ENCODE measurements at regions not wholly inside any gene's neighbourhood (a gene's known extent, or its start where the extent isn't known, plus 50 kb on each side); places are given as distances from the start of the nearest gene placed in this dataset.

DNA sequence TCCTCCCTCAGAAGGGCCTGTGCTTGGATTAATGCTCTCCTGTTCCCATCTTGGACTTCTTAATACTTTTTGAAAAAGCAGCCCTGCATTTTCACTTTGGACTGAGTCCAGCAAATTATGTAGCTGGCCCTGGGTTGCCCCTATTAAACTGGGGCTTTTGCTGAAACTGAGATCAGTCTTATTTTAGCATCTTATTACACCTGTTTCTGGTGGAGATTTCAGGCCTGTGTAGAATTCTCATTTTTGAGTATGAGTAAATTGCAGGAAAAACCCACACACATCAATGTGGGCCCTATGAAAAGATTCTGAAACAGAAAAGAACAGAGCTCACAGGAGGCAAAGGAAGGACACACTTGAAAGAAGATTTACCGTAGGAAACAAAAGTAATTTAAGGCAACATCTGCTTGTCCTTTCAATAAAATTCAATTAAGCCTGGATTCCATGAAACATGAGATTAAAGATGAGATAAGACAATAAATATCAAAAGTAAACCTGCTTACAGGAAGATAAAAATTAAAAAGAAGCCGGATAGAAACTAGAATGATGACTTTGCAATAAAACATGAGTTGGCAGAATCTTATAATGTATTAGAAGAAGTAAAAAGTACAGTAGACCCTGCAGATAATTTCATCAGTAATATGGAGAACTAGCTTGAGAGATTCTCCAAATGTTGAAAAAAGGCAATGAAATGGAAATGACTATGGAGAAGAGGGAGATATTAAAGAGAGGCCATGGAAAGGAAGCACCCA, 90.7 kb upstream of the GCFC2 start:
- Histone ChIP-seq H3K27me3 (ENCODE audit: insufficient read depth, low read length) (no peaks in the 10 kb centered on the region), H3K4me3 (ENCODE audit: insufficient read depth, low read length) (no peak overlapping the region), H3K79me2 (ENCODE audit: insufficient read depth, low read length) (no peaks in the 10 kb centered on the region), H2AFZ (ENCODE audit: low read length) (no peak overlapping the region), H3K4me2 (ENCODE audit: insufficient read depth, low read length) (no peak overlapping the region), H4K20me1 (ENCODE audit: insufficient read depth, low read length) (no peaks in the 10 kb centered on the region), H3K9me3 (ENCODE audit: low read depth, low read length) (no peaks in the 10 kb centered on the region), H3K4me1 (ENCODE audit: insufficient read depth, low read length) (no peaks in the 10 kb centered on the region), H3K36me3 (ENCODE audit: insufficient read depth, low read length) (no peaks in the 10 kb centered on the region), H3K27ac (ENCODE audit: low read depth, low read length) (no peak overlapping the region)
- TF ChIP-seq, protein P1, sequence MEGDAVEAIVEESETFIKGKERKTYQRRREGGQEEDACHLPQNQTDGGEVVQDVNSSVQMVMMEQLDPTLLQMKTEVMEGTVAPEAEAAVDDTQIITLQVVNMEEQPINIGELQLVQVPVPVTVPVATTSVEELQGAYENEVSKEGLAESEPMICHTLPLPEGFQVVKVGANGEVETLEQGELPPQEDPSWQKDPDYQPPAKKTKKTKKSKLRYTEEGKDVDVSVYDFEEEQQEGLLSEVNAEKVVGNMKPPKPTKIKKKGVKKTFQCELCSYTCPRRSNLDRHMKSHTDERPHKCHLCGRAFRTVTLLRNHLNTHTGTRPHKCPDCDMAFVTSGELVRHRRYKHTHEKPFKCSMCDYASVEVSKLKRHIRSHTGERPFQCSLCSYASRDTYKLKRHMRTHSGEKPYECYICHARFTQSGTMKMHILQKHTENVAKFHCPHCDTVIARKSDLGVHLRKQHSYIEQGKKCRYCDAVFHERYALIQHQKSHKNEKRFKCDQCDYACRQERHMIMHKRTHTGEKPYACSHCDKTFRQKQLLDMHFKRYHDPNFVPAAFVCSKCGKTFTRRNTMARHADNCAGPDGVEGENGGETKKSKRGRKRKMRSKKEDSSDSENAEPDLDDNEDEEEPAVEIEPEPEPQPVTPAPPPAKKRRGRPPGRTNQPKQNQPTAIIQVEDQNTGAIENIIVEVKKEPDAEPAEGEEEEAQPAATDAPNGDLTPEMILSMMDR (IDR thresholded peaks at IDR 0.05; ENCODE audit: extremely low read depth, low read depth, low read length): no peak
- DNase-seq (ENCODE audit: insufficient read length, low spot score, missing footprints): no peak

DNA sequence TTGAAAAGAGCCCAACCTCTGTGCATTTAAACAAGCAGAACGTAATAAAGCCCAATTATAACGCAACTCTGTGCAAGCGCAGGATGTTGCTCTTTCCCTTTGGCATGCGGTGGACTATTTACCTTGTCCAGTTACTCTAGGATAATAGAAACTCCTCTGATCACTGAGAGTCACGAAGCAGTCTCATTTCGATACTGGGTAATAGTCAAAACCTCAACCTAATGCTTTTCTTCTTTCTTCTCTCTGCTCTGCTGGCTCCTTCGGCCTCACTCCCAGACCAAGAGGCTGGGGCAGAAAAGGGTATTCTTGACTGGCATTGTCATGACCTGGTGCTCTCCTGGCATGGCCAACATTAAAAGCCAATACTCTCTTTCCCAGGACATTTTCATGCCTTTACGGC, 89.7 kb upstream of the GCFC2 start:
- Histone ChIP-seq H3K79me2 (ENCODE audit: insufficient read depth, low read length) (no peaks in the 10 kb centered on the region), H3K4me1 (ENCODE audit: insufficient read depth, low read length) (no peaks in the 10 kb centered on the region), H3K4me3 (ENCODE audit: insufficient read depth, low read length) (no peak overlapping the region), H4K20me1 (ENCODE audit: insufficient read depth, low read length) (no peaks in the 10 kb centered on the region), H2AFZ (ENCODE audit: low read length) (no peak overlapping the region), H3K27me3 (ENCODE audit: insufficient read depth, low read length) (no peaks in the 10 kb centered on the region), H3K27ac (ENCODE audit: low read depth, low read length) (no peak overlapping the region), H3K9me3 (ENCODE audit: low read depth, low read length) (no peaks in the 10 kb centered on the region), H3K4me2 (ENCODE audit: insufficient read depth, low read length) (no peak overlapping the region), H3K36me3 (ENCODE audit: insufficient read depth, low read length) (no peaks in the 10 kb centered on the region)
- TF ChIP-seq, protein P1 (IDR thresholded peaks at IDR 0.05; ENCODE audit: extremely low read depth, low read depth, low read length): no peak
- no peak for DNase-seq (ENCODE audit: insufficient read length, low spot score, missing footprints)

DNA sequence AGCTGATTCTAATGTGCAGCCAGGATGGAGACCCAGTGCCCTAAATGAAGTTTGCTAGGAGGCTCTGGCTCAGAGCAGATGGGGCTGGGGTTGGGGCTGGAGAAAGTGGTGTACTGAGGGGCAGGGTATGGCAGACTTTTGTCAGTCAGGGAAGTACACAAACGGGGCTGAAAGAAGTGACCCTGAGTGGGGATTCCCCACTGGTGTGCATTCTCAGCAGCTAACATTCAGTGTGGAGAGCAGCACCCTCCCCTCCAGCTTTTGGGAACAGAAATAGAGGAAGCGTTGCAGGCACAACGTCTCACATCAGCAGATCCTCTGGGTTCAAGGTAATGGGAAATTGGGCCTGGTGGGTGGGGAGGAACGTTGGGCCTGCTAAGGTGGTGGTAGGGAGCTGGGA, 89.1 kb upstream of the GCFC2 start:
- no peaks in the 10 kb centered on the region for H3K4me1 ChIP-seq (ENCODE audit: insufficient read depth, low read length)
- no peak overlapping the region for H3K4me3 ChIP-seq (ENCODE audit: insufficient read depth, low read length)
- H3K27me3 ChIP-seq (ENCODE audit: insufficient read depth, low read length): no peaks in the 10 kb centered on the region
- TF ChIP-seq, protein P1 (IDR thresholded peaks at IDR 0.05; ENCODE audit: extremely low read depth, low read depth, low read length): no peak
- H3K9me3 ChIP-seq (ENCODE audit: low read depth, low read length): no peaks in the 10 kb centered on the region
- no peaks in the 10 kb centered on the region for H3K79me2 ChIP-seq (ENCODE audit: insufficient read depth, low read length)
- H3K27ac ChIP-seq (ENCODE audit: low read depth, low read length): no peak overlapping the region
- no peaks in the 10 kb centered on the region for H3K36me3 ChIP-seq (ENCODE audit: insufficient read depth, low read length)
- DNase-seq (ENCODE audit: insufficient read length, low spot score, missing footprints): no peak
- H3K4me2 ChIP-seq (ENCODE audit: insufficient read depth, low read length): no peak overlapping the region
- H4K20me1 ChIP-seq (ENCODE audit: insufficient read depth, low read length): no peaks in the 10 kb centered on the region
- no peak overlapping the region for H2AFZ ChIP-seq (ENCODE audit: low read length)

DNA sequence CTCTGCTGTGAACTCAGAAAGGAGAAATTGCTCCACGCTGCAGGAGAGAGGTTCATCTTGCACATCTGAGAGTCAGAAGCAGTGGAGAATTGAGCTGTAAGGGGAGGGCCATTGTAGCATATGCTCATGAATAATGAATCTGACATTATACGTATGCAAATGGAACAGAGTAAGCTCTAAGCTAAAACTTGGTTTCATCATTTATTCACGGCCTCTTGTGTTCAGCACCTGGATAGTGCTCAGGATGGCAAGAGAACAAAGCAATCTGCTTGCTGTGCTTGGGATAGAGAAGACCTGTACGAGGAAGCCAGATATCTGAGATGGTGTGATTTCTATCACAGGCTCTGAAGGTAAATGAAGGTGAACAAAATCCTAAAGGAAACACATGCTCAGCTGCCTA, 87.9 kb upstream of the GCFC2 start:
- DNase-seq (ENCODE audit: insufficient read length, low spot score, missing footprints): no peak
- Histone ChIP-seq H3K4me3 (ENCODE audit: insufficient read depth, low read length) (no peak overlapping the region), H3K9me3 (ENCODE audit: low read depth, low read length) (no peaks in the 10 kb centered on the region)

More for the DNA sequence above, 87.9 kb upstream of the GCFC2 start:
- no peaks in the 10 kb centered on the region for H3K79me2 ChIP-seq (ENCODE audit: insufficient read depth, low read length)
- H3K27me3 ChIP-seq (ENCODE audit: insufficient read depth, low read length): no peaks in the 10 kb centered on the region
- no peaks in the 10 kb centered on the region for H3K36me3 ChIP-seq (ENCODE audit: insufficient read depth, low read length)
- H3K4me1 ChIP-seq (ENCODE audit: insufficient read depth, low read length): no peaks in the 10 kb centered on the region
- H3K27ac ChIP-seq (ENCODE audit: low read depth, low read length): no peak overlapping the region
- H4K20me1 ChIP-seq (ENCODE audit: insufficient read depth, low read length): no peaks in the 10 kb centered on the region
- TF ChIP-seq, protein P1 (IDR thresholded peaks at IDR 0.05; ENCODE audit: extremely low read depth, low read depth, low read length): no peak
- H3K4me2 ChIP-seq (ENCODE audit: insufficient read depth, low read length): no peak overlapping the region
- H2AFZ ChIP-seq (ENCODE audit: low read length): no peak overlapping the region
